ENCODE measurements at regions not wholly inside any gene's neighbourhood (a gene's known extent, or its start where the extent isn't known, plus 50 kb on each side); places are given as distances from the start of the nearest gene placed in this dataset.
A peak's percentile ranks its signal among the peaks of the same experiment; 100 is the strongest.

- no peak for DNase-seq
Measured at GRCh38 chr22:49197505-49197904, 630.2 kb downstream of the BRD1 start.

DNA sequence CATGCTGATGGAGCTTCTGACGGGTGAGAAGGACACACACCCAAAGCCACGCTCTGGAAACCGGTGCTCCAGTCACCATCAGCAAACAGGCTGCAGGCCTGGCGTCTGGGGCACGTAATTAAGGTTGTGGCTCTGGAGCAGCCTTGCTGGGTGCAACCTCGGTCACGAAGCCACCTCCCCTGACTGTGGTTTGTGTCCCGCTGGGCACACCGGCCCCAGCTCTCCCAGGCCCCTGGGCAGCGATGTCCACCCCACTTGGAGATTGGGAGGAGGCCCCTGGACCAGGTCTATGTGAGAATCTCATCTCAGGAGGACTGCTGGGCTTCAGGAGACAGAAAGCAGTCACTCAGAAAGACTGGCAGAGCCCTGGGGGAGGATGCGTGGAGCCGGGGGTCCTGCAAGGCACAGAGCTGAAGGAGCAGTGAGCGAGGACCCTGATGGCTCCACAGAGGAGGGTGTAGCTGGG, 631.6 kb downstream of the BRD1 start:
- no peak for DNase-seq

GRCh38 chr22:49195636-49196035, 632.0 kb downstream of the BRD1 start:
- no peak for DNase-seq

DNA sequence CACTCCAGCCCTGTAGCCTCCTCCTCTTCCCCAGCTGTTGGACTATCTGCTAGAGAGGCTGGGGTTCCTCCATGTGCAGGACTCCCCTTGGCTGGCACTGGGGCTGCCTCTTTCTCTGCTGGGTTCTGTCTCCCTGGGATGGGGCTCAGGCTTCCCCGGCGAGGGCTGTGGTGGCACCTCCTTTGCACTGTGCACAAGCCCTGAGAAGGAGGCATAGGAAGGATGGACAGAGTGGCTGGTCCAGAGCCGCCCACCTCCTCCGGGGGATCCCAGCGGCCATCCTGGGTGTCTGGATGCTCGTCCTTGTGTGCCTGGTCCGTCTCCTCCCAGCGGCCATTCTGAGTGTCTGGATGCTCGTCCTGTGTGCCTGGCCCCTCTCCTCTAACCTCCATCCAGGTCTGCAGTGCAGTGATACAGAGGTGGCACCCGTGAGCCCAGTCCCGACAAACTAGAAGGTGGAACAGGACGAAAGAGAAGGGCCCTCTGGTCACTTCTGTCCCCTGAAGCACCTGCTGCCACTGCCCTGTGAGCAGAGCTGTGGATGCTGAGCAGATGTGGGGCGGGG, 633.7 kb downstream of the BRD1 start:
- no peak for DNase-seq

- DNase-seq, result no peak
Measured at GRCh38 chr22:49193348-49193747, 634.3 kb downstream of the BRD1 start.

- DNase-seq, result no peak
Measured at GRCh38 chr22:49192857-49193250, 634.8 kb downstream of the BRD1 start.

GRCh38 chr22:49192180-49192856, 635.4 kb downstream of the BRD1 start:
- DNase-seq, result peak; percentile 31

DNA sequence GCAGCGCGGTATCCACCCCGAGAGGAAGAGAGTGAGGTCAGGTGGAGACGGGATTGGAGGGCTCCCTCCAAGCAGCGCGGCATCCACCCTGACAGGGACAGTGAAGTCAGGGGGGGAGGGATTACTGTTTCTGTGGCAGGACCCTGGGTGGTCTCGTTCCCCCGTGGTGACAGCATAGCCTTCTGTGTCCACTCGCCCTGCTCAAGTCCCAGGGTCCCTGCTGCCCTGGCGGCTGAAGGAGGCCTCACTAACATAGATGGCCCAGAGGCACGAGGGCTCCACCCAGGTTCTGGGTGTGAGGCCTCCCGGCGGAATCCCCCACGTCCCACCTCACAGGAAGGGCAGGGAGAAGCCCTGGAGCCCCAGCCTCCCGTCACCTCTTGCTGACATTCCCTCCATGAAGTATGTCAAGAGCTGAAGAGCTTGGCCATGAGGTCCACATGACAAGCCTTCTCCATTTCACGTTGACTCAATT, 636.1 kb downstream of the BRD1 start:
- no peak for DNase-seq

DNA sequence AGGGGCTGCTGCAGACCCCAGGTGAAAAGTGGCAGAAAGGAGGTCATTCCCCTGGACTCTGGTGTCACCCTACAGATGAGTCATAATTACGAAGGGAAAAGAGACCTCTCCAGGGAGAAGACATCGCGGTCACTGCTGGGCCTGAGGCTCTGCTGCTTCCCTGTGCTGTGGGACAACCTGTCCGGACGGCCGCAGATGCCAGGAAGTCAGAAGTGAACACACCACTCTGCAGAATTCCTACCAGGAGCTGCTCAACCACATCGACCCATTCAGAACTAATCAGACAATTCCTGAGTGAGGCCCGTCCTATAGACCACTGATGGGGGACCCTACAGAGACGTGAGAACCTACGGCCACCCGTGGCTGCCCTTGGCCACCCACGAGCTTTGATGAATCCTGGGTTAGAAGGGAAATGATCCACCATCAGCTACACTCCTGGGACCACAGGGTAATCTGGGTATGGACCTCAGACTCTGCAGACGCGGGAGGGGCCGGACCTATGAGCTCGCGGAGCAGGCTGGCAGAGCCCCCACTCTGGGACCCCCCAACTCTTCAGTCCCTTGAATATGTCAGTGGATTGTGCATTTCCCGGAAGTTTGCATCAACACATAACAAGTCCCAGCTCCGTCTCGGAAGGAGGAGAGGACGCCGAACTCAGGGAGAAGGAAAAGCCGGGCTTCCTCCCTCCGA, 636.7 kb downstream of the BRD1 start:
- no peak for DNase-seq

DNA sequence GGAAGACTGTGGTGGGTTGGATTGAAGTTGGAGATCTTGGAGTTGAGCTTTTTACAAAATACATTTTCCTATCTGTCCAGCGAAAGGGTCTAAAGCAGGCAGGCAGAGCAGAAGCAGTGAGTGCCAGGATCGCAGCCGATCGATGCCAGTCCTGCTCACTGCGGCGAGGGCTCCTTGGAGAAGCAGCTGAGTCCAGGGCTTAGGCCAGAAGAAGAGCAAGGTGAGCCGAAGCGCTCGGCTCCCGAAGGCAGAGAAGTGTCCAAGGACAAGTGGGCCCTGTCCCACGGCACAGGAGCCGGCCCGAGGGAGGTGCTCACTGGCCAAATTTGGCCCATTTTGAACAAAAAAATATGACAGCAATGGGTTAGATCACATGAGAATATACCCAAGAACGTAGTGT, 637.8 kb downstream of the BRD1 start:
- no peak for DNase-seq

- no peak for DNase-seq
Measured at GRCh38 chr22:49188591-49188990, 639.1 kb downstream of the BRD1 start.

GRCh38 chr22:49188091-49188490, 639.6 kb downstream of the BRD1 start:
- no peak for DNase-seq

- DNase-seq, result no peak
Measured at GRCh38 chr22:49186762-49187161, 640.9 kb downstream of the BRD1 start.

GRCh38 chr22:49186293-49186692, 641.4 kb downstream of the BRD1 start:
- no peak for DNase-seq

GRCh38 chr22:49185312-49185969, 642.2 kb downstream of the BRD1 start:
- no peak for DNase-seq

DNA sequence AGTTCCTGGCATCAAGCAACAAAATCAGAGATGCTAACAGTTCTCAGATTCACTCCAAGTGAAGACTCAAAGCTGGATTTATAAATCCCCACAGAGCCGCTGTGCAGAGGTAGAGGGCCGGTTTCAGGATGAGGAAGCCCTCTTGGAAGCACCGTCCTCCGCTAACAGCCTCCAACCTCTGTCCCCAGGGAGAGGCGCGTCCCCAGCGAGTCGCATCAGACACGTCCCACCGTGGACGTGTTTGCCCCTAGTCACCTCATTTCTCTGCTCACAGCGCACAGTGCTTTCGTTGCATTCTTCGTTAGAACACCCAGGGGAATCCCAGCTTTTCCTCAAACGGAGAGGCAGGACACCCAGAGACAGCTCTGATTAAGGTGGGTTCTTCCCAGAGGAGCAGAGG, 642.9 kb downstream of the BRD1 start:
- DNase-seq, result no peak

GRCh38 chr22:49183826-49184216, 643.9 kb downstream of the BRD1 start:
- DNase-seq, result no peak

DNA sequence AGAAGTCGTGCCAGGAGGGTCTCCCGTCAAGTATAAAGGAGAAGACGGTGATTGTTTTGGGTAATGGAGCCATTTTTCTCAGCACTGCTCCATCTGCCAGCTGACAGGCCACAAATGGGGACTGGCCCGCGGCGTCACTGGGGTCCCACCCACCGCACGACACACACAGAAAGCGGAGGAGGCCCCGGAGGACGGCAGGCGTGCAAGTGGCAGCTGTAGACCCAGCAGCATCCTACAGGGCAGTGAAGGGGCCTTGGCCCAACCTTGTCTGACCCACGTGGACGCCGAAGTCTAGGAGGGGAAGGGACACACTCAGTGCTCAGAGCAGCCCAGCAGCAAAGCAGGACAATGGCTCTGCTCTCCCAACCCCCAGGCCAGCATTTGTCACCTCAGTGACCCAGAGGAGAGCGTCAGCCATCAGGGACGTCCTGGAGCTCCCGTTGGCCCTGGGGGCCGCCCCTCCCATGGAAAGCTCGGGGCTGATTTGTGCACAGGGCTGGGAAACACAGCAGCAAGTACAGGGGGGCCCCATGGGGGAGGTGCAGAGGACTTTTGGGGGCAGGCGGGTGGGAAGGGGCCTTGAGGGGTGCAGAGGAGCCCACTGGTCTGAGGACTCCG, 644.4 kb downstream of the BRD1 start:
- no peak for DNase-seq

- DNase-seq, result no peak
Measured at GRCh38 chr22:49182416-49182815, 645.3 kb downstream of the BRD1 start.

DNA sequence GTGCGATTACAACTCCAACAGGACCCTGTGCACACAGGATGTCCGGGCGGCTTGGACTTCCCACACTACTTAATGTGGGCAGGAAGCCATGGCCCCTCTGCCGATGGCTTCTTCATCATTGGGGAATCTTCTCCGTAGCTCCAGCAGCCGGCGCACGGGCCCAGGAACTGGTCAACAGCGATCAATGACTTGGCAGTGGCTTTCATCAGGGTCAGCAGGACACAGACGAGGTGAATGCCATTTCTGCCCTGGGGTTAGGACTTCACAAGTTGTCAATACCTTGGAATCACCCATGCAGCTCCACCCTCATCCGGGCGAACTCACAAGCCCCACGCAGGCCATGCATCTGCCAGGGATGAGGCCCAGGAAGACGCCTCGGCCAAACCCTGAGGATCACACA, 645.7 kb downstream of the BRD1 start:
- DNase-seq, result no peak

DNA sequence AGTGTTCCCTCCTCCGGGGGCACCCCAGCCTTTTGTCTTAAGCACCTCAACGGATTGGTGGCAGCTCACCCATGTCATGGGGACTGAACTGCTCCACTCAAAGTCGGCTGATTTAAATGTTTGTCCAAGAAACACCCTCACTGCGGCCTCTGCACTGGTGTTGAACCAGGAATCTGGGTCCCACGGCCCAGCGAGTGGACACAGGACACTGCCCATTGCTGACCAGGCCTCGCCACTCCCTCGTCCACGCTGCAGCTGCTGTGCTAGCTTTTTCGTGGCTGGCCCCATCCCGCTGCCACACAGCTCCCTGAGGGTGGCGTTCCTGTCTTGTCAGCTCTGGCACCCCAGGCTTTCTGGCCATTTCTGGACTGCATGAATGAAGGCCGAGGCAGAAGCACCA, 646.2 kb downstream of the BRD1 start:
- no peak for DNase-seq

DNA sequence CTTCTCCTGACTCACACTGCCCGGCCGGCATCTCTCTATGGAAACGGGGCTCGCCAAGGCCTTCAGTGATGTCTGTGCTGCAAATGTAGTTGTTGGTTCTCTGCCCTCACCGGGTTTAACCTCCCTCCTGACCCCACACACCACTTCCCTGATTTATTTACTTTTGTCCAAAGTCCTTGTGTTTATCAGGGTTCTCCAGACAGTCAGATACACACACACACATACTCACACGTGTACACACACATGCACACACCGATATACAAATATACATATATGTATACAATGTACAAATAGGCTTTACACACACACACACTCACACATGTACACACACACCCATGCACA, 647.0 kb downstream of the BRD1 start:
- no peak for DNase-seq

All from femur (tissue), 1 donor.